Endodermal cell (in vitro differentiated cells): ENCODE measurements at regions not wholly inside any gene's neighbourhood (a gene's known extent, or its start where the extent isn't known, plus 50 kb on each side); places are given as distances from the start of the nearest gene placed in this dataset.

Experiments used
- DNase-seq: peaks from one replicate; pipeline ENCODE4 v3.0.0-alpha.2; 2017
- H3K27ac ChIP-seq: 2 replicates; pipeline ENCODE4 v1.5.1; 2013; ENCODE audit warnings: mild to moderate bottlenecking, low read depth, low read length, moderate library complexity
- H3K27me3 ChIP-seq: 2 replicates; pipeline ENCODE4 v1.6.1; 2013; ENCODE audit warnings: mild to moderate bottlenecking, low read length, moderate library complexity; ENCODE audit not compliant: insufficient read depth, control insufficient read depth, poor library complexity, severe bottlenecking
- H3K36me3 ChIP-seq: 2 replicates; pipeline ENCODE4 v1.7.0; 2013; ENCODE audit warnings: mild to moderate bottlenecking, low read length, moderate library complexity; ENCODE audit not compliant: control insufficient read depth, insufficient read depth
- H3K4me1 ChIP-seq: one replicate; pipeline ENCODE4 v1.7.0; 2013; ENCODE audit warnings: low read length; ENCODE audit not compliant: control insufficient read depth, insufficient read depth
- H3K4me3 ChIP-seq: 2 replicates; pipeline ENCODE4 v1.5.1; 2013; ENCODE audit warnings: mild to moderate bottlenecking, low read length, moderate library complexity
- H3K9ac ChIP-seq: 2 replicates; pipeline ENCODE4 v1.6.1; 2013; ENCODE audit warnings: mild to moderate bottlenecking, low read length, moderate library complexity; ENCODE audit not compliant: poor library complexity, severe bottlenecking; ENCODE audit errors: extremely low read depth
- H3K9me3 ChIP-seq: 2 replicates; pipeline ENCODE4 v1.6.1; 2013; ENCODE audit warnings: mild to moderate bottlenecking, low read length, moderate library complexity; ENCODE audit not compliant: control insufficient read depth
- H3K27ac Mint-ChIP-seq: 2 replicates; pipeline ENCODE4 v1.8.0; 2020; ENCODE audit warnings: mixed read lengths
- H3K27me3 Mint-ChIP-seq: 2 replicates; pipeline ENCODE4 v1.8.0; 2021; ENCODE audit warnings: mild to moderate bottlenecking, mixed read lengths; ENCODE audit not compliant: insufficient read depth
- H3K36me3 Mint-ChIP-seq: 2 replicates; pipeline ENCODE4 v1.8.0; 2020; ENCODE audit warnings: low read depth, mixed read lengths
- H3K4me1 Mint-ChIP-seq: 2 replicates; pipeline ENCODE4 v1.8.0; 2020; ENCODE audit warnings: mixed read lengths
- H3K4me3 Mint-ChIP-seq: 2 replicates; pipeline ENCODE4 v1.8.0; 2020; ENCODE audit warnings: mild to moderate bottlenecking, moderate library complexity, mixed read lengths
- H3K9me3 Mint-ChIP-seq: 2 replicates; pipeline ENCODE4 v1.8.0; 2020; ENCODE audit warnings: mild to moderate bottlenecking, mixed read lengths
- WGBS, 2 experiments: methylation state at CpG; one replicate each; pipeline versions ENCODE4 v1.1.5 to v1.1.7; 2013; ENCODE audit warnings: missing lambda C conversion rate in 2 of 2, mixed read lengths in 1 of 2; ENCODE audit not compliant: insufficient coverage in 1 of 2, insufficient read length in 1 of 2; 5-methylcytosine and 5-hydroxymethylcytosine counted together
- TF ChIP-seq, protein P1 (sequence below): fragments of 200-600 bp; sonication (generic); conservative IDR thresholded peaks from 2 replicates; pipeline ENCODE4 v1.5.0; 2021; ENCODE audit warnings: antibody characterized with exemption, mild to moderate bottlenecking

GRCh38 chr1:228875741-228876140, 140.5 kb downstream of the RHOU start:
- peaks cover 1% of the 10 kb centered on the region for H3K27me3 Mint-ChIP-seq
- Histone ChIP-seq H3K4me3 (no peak overlapping the region), H3K9me3 (no peaks in the 10 kb centered on the region), H3K4me1 (no peaks in the 10 kb centered on the region), H3K27me3 (no peaks in the 10 kb centered on the region), H3K36me3 (no peaks in the 10 kb centered on the region), H3K27ac (no peak overlapping the region), H3K9ac (no peak overlapping the region)
- 83 to 100% methylated on average over 2 to 3 of the region's 3 CpGs for WGBS, 2 experiments
- no peaks in the 10 kb centered on the region for H3K36me3 Mint-ChIP-seq
- TF ChIP-seq, protein P1, sequence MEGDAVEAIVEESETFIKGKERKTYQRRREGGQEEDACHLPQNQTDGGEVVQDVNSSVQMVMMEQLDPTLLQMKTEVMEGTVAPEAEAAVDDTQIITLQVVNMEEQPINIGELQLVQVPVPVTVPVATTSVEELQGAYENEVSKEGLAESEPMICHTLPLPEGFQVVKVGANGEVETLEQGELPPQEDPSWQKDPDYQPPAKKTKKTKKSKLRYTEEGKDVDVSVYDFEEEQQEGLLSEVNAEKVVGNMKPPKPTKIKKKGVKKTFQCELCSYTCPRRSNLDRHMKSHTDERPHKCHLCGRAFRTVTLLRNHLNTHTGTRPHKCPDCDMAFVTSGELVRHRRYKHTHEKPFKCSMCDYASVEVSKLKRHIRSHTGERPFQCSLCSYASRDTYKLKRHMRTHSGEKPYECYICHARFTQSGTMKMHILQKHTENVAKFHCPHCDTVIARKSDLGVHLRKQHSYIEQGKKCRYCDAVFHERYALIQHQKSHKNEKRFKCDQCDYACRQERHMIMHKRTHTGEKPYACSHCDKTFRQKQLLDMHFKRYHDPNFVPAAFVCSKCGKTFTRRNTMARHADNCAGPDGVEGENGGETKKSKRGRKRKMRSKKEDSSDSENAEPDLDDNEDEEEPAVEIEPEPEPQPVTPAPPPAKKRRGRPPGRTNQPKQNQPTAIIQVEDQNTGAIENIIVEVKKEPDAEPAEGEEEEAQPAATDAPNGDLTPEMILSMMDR = no peak
- H3K4me3 Mint-ChIP-seq = no peak overlapping the region
- no peaks in the 10 kb centered on the region for H3K9me3 Mint-ChIP-seq
- peaks cover 8% of the 10 kb centered on the region for H3K4me1 Mint-ChIP-seq
- no peak for DNase-seq
- no peak overlapping the region for H3K27ac Mint-ChIP-seq

- Histone ChIP-seq H3K9ac (no peak overlapping the region), H3K36me3 (no peaks in the 10 kb centered on the region), H3K4me3 (no peak overlapping the region), H3K27ac (no peak overlapping the region), H3K4me1 (no peaks in the 10 kb centered on the region), H3K27me3 (no peaks in the 10 kb centered on the region), H3K9me3 (no peaks in the 10 kb centered on the region)
- no peak overlapping the region for H3K4me3 Mint-ChIP-seq
- TF ChIP-seq, protein P1 = no peak
- DNase-seq = no peak
- no peak overlapping the region for H3K27ac Mint-ChIP-seq
- no peaks in the 10 kb centered on the region for H3K36me3 Mint-ChIP-seq
- H3K9me3 Mint-ChIP-seq = no peaks in the 10 kb centered on the region
- peaks cover 1% of the 10 kb centered on the region for H3K27me3 Mint-ChIP-seq
- H3K4me1 Mint-ChIP-seq = peaks cover 8% of the 10 kb centered on the region
- 88 to 100% methylated on average over 2 to 4 of the region's 4 CpGs for WGBS, 2 experiments
Measured at GRCh38 chr1:228876187-228876586, 140.9 kb downstream of the RHOU start.

GRCh38 chr1:228879164-228879563, 143.9 kb downstream of the RHOU start:
- H3K4me1 Mint-ChIP-seq = peaks cover 15% of the 10 kb centered on the region
- no peak overlapping the region for H3K9ac ChIP-seq
- H3K4me3 Mint-ChIP-seq = no peak overlapping the region
- no peak overlapping the region for H3K27ac Mint-ChIP-seq
- WGBS, 2 experiments = 87% methylated on average over 2 of the region's 2 CpGs; no CpG with 5 or more reads in 1 of the 2 experiments
- no peaks in the 10 kb centered on the region for H3K27me3 ChIP-seq
- no peaks in the 10 kb centered on the region for H3K36me3 Mint-ChIP-seq
- H3K4me1 ChIP-seq = no peaks in the 10 kb centered on the region
- TF ChIP-seq, protein P1 = no peak
- H3K9me3 Mint-ChIP-seq = peaks cover 4% of the 10 kb centered on the region
- H3K4me3 ChIP-seq = no peak overlapping the region
- H3K9me3 ChIP-seq = no peaks in the 10 kb centered on the region
- DNase-seq = no peak
- no peaks in the 10 kb centered on the region for H3K36me3 ChIP-seq
- H3K27ac ChIP-seq = no peak overlapping the region
- no peaks in the 10 kb centered on the region for H3K27me3 Mint-ChIP-seq
